Choroid plexus epithelial cell (primary cell): ENCODE measurements at regions not wholly inside any gene's neighbourhood (a gene's known extent, or its start where the extent isn't known, plus 50 kb on each side); places are given as distances from the start of the nearest gene placed in this dataset.

Experiments
- DNase-seq: peaks from one replicate; pipeline ENCODE4 v3.0.0-alpha.2; 2010; ENCODE audit warnings: low read depth
- H3K4me3 ChIP-seq: 2 replicates; pipeline ENCODE4 v1.5.1; 2011; ENCODE audit warnings: low read depth, mild to moderate bottlenecking, control low read depth, low read length, moderate library complexity
- CTCF ChIP-seq: conservative IDR thresholded peaks from 2 replicates; pipeline ENCODE4 v1.5.1; 2011; ENCODE audit warnings: low read depth, mild to moderate bottlenecking, control low read depth, inconsistent platforms, low read length, moderate library complexity

- DNase-seq: no peak
- TF ChIP-seq CTCF: no peak
- H3K4me3 ChIP-seq: no peak overlapping the region
Observed at GRCh38 chr1:208557046-208557722, 313.0 kb upstream of the PLXNA2 start.

- DNase-seq: no peak
- no peak for TF ChIP-seq CTCF
- H3K4me3 ChIP-seq: no peak overlapping the region
Observed at GRCh38 chr1:208557723-208558094, 313.5 kb upstream of the PLXNA2 start.

GRCh38 chr1:208559597-208560329 is 315.6 kb upstream of the PLXNA2 start:
- no peak for TF ChIP-seq CTCF
- no peak overlapping the region for H3K4me3 ChIP-seq
- no peak for DNase-seq

- no peak for DNase-seq
- TF ChIP-seq CTCF: no peak
- H3K4me3 ChIP-seq: no peak overlapping the region
Observed at GRCh38 chr1:208562151-208562960, 318.2 kb upstream of the PLXNA2 start.

- no peak overlapping the region for H3K4me3 ChIP-seq
- DNase-seq: no peak
- no peak for TF ChIP-seq CTCF
Observed at GRCh38 chr1:208564466-208564865, 320.3 kb upstream of the PLXNA2 start.

- TF ChIP-seq CTCF: no peak
- no peak overlapping the region for H3K4me3 ChIP-seq
- DNase-seq: no peak
Observed at GRCh38 chr1:208565756-208566440, 321.7 kb upstream of the PLXNA2 start.
